Activated CD4-positive, alpha-beta T cell treated with anti-CD3 and anti-CD28 coated beads, Interleukin-2, Interleukin-6, amounts not matched to agents 100 ng/mL and 50 ng/mL, durations not matched to agents 16 hours and 8 hours (primary cell): ENCODE measurements at regions not wholly inside any gene's neighbourhood (a gene's known extent, or its start where the extent isn't known, plus 50 kb on each side); places are given as distances from the start of the nearest gene placed in this dataset.

Source experiments
- DNase-seq: peaks from one replicate; pipeline ENCODE4 v3.0.0-alpha.2; 2020

- no peak for DNase-seq
Observed at GRCh38 chr20:52473186-52473585, 281.6 kb upstream of the ZFP64 start.

GRCh38 chr20:52470561-52470960, 279.0 kb upstream of the ZFP64 start:
- no peak for DNase-seq

- no peak for DNase-seq
Observed at GRCh38 chr20:52469128-52469527, 277.5 kb upstream of the ZFP64 start.

DNA sequence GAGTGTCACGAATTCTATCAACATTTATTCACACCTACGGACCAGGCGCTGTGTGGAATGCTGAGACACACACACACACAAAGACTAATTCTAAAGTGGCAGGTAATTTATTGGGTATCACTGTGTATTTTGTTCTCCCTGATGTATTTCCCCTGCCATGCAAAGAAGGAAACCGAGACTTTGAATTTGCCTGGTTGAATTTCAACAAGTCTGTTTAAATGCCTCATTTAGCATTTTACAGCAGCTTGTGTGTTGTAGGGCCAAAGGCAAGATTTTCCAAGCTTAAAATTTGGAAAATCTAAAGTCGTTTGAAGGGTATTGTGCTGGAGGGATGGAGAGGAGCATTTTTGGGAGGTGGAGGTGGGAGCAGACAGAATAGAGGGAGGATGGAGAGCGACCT, 274.4 kb upstream of the ZFP64 start:
- DNase-seq, result no peak

DNA sequence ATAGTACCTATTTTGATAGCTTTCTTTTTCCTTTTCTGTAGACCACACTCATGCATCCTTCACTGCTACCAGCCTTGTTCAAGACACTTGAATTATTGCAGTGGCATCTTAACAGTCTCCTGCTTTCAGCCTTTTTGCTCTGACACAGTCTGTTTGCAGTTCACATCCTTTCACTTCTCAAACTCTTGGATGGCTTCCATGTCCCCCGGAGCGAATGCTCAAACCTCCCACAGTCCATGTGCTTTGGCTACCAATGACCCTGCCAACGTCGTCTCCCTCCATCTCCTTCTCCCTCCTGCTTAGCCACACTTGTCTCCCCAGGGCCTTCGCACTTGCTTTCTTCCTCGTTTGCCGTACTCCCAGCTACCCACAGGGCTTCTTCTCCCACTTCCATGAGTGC, 270.0 kb upstream of the ZFP64 start:
- DNase-seq, result no peak

DNA sequence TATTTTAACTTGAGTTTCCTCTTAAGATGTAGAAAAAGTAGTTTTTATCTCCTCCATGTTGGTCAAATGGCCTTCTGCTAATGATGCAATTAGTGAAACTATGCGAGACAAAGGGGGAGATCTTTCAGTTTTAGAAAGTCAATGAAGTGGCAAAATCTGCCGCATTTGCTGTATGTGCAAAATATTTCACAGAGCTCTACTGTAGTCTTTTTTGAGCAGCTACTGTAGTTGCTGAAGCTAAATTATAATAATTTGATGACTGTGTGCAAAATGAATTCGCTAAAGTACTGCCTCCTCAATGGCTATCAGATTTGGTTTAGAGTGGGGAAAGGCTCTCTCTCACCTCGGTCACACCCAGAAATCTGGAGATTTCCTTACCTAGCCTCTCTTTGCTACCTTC, 267.6 kb upstream of the ZFP64 start:
- DNase-seq, result no peak

DNA sequence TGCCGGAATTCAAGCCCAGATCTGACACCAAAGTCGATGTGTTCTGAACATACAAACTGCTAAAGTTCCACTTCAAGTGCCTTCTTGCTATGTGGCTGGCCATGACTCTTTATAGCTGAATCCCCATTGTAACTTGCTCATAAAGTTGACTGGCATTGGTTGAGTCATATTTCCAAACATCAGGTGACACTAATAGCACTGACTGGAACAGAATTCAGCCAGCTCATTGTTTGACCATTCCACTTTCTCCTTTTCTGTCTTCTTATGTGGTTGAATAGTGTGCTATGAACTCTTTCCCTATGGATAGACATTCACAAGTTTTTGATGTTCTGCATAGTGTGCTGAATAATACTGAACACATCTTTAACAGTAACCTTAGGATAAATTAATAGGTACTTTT, 266.2 kb upstream of the ZFP64 start:
- DNase-seq, result no peak

DNA sequence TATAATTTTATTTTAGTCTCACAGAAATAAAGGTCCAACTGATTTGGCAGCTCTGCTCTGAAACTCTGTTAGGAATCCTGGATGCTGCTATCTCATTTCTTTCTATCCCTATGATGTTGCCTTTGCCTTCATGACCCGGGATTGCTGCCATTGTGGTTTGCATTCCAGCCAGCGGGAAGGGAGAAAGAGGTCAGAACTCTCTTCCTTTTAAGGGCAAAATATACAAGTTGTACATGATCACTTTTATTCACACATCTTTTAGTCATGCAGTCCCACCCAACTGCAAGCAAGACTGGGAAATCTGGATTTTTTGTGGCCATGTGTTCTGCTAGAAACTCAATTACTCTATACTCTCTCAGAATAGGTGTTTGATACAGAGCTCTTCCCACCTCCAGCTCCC, 263.1 kb upstream of the ZFP64 start:
- no peak for DNase-seq

- no peak for DNase-seq
Observed at GRCh38 chr20:52448513-52449232, 257.1 kb upstream of the ZFP64 start.

GRCh38 chr20:52447225-52447551, 255.6 kb upstream of the ZFP64 start:
- DNase-seq, result no peak

GRCh38 chr20:52446421-52447224, 255.0 kb upstream of the ZFP64 start:
- DNase-seq, result no peak

- DNase-seq, result no peak
Observed at GRCh38 chr20:52444455-52444854, 252.9 kb upstream of the ZFP64 start.

DNA sequence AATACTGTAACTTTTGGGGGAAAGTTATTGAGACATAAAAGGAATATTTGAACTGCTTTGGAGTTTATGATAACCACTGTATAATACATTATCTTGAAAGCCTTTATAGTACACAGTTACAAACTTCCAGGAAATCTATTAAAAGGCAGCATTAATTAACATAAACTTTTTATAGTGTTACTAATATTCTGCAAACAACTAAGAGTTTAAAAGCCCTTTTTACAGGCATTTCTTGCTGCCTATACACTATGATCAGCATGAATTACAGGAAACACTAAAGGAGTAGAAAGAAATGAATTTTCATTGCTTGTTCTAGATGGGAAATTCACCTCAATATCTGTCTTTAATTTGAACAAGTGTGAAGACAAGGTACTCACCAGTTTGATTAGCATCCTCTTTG, 252.3 kb upstream of the ZFP64 start:
- DNase-seq, result no peak

DNA sequence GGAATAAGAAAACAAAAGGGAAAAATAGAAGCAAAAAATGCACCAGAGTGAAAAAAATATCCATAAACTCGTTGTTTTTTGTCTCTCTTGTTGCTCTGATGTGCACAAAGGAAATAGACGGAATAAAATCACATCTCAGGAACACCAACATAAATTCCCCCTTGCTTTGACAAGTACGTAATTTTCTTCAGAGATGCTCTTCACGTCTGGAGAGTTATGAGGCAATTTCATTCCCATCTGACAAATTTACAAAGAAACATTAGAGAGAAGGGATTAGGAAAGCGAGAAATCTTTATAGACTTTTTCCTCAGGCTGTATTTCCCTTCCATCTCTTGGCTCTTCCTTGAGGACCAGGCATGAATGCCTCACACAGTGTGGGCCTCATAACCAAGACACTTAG, 250.1 kb upstream of the ZFP64 start:
- no peak for DNase-seq

DNA sequence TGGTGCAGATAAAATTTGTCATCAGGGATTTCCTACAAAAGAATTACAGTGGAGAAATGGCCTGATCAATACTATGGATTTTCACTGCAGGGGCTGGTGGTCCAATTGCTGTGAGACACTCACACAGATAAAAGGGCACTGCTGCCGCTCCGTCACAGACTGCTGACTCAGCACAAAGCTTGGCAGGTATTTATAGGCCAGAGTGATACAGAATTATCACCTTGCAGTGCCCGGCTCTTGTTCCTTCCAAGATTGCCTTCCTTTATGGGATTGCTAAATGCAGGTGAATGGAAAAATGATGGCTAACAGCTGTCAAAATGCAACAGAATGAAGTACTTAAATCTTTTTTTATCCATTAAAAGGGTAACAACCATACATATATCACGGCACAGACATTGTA, 247.8 kb upstream of the ZFP64 start:
- no peak for DNase-seq

DNA sequence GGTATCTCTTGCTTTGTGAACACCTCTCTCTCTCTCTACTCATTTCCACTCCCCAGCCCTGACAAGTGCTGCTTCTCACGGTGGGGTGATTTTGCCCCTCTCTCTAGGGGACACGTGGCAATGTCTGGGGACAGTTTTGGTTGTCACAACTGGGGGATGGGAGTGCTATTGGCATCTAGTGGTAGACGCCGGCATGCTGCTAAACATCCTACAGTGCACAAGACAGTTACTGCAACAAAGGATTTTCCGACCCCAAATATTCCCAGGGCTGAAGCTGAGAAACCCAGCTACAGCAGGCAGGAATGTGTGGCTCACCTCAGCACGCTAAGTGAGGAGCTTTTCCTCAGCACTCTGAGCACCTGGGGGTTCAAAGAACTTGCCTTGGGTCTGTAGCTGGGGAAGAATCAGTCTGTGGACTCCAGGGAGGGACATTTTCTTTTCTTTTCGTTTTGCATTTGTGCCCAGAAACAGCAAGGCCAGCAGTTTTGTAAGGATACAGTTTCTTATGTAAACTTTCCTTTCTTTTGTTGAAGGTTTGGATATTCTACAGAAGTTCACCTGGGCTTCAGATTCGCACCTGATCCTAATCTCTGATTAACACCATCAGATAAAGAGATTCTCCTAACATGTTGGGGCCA, 246.9 kb upstream of the ZFP64 start:
- DNase-seq, result peak; percentile 16

GRCh38 chr20:52434453-52434852, 242.9 kb upstream of the ZFP64 start:
- DNase-seq, result no peak

GRCh38 chr20:52434041-52434425, 242.5 kb upstream of the ZFP64 start:
- DNase-seq, result no peak

DNA sequence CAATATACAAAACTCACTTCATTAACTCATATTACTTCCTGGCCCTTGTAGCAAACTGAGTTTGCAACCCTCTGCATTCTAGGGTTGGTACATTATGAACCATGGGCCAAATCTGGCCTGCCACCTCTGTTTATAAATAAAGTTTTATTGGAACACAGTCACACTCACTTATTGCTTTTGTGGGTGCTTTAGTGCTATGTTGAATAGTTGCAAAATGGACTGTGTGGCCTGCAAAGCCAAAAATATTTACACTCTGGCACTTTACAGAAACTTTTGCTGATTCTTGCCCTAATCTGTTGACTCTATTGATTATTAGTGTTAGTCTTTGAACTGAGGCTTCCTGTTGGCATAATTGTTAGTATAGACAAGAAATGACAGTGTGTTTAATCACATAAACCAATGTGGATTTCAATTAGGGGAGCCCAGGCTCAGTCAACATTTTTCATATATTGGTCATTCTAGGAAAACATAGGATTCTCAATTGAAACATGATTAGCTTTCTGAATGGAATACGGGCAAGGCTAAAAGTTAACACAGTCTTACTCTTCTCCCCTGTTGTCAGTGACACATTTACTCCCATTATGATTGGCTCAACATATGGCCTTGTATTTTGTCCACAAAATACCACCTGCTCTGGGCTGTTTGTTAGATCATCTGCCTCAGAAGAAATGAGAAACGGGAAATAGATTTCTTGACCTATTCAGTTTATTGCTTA, 241.9 kb upstream of the ZFP64 start:
- DNase-seq, result no peak

DNA sequence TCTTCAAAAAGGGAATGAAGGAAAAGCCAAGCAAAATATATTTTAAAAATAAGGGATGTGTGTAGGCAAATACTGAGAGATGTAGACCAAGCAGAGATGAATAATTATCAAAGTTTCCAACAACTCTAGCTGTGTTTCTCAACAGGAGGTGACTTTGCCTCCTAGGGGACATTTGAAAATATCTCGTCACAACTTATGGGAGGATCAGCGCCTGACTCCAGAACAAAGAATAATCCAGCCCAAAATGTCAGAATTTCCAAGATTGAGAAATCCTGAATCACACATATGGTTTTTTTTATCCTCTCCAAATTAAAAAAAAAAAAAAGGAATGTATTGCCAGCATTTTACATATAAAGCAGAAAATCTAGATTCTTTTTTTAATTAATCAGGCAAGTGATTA, 241.2 kb upstream of the ZFP64 start:
- DNase-seq, result no peak

DNA sequence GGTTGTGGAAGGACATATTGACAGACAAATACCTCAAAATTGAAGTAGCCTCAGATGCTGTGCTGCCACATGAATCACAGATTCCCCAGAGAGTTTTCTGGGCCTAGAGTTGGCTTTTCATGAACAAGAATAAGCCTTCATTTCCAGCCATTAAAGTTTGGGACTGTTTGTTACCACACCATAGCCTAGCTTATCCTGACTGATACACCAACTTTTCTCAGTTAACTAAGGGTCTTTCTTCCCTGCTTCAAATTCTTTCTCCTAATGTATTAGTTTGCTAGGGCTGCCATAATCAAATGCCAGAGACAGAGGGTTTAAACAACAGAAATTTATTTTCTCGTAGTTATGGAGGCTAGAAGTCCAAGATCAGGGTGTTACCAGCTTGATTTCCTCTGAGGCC, 237.4 kb upstream of the ZFP64 start:
- no peak for DNase-seq

DNA sequence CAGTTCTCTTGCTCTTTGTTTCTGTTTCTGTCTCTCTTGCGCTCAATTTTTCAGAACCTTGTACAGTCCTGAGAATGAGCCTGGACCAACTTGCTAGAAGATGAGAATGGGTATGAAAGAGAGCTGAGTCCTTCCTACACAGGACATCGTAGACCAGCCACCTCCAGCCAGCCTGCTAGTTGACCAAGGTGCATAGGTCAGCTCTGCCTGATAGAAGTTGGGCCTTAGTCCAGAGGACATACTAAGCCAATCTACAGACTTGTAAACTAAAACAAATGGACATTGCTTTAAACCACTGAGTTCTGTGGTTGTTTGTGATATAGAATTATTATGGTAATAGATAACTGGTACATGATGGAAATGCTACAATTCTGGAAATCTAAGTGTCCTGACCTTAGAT, 236.4 kb upstream of the ZFP64 start:
- DNase-seq, result no peak

GRCh38 chr20:52426856-52427255, 235.3 kb upstream of the ZFP64 start:
- no peak for DNase-seq

- DNase-seq, result no peak
Observed at GRCh38 chr20:52425701-52426100, 234.1 kb upstream of the ZFP64 start.
